MCF 10A (cell line): ENCODE measurements at regions not wholly inside any gene's neighbourhood (a gene's known extent, or its start where the extent isn't known, plus 50 kb on each side); places are given as distances from the start of the nearest gene placed in this dataset.

ENCODE experiments used
- BruUV-seq: library from RNA; stranded (reverse); fragments of 400-500 nt; replicated peaks from 2 replicates; lab custom pipeline; 2021; lab: Mats Ljungman, UMichigan
- CTCF ChIA-PET: fragments of 300-600 bp; sonication (Branson Sonifier 250); formaldehyde crosslinking; extraction: SDS; loops from one replicate; lab custom pipeline; 2021; ENCODE audit warnings: antibody characterized with exemption, inconsistent platforms; lab: Yijun Ruan, JAX
- POLR2A ChIA-PET: fragments of 300-600, 350-650 bp; sonication (Branson Sonifier 250); formaldehyde crosslinking; extraction: SDS; loops from one replicate; lab custom pipeline; 2020; ENCODE audit warnings: antibody characterized with exemption, inconsistent platforms; lab: Yijun Ruan, JAX
- DNase-seq: peaks from one replicate; pipeline ENCODE4 v3.0.0-alpha.2; 2018; ENCODE audit not compliant: unreplicated experiment
- H3K27ac Mint-ChIP-seq: one replicate; pipeline ENCODE4 v1.8.0; 2022; ENCODE audit warnings: mild to moderate bottlenecking, low read depth, mixed read lengths; ENCODE audit not compliant: unreplicated experiment
- H3K27me3 Mint-ChIP-seq: one replicate; pipeline ENCODE4 v1.8.0; 2022; ENCODE audit warnings: mixed read lengths; ENCODE audit not compliant: insufficient read depth, unreplicated experiment
- H3K36me3 Mint-ChIP-seq: one replicate; pipeline ENCODE4 v1.8.0; 2022; ENCODE audit warnings: mild to moderate bottlenecking, moderate library complexity, mixed read lengths; ENCODE audit not compliant: insufficient read depth, unreplicated experiment
- H3K4me1 Mint-ChIP-seq: one replicate; pipeline ENCODE4 v1.8.0; 2022; ENCODE audit warnings: mixed read lengths; ENCODE audit not compliant: insufficient read depth, unreplicated experiment
- H3K4me3 Mint-ChIP-seq: one replicate; pipeline ENCODE4 v1.8.0; 2022; ENCODE audit warnings: mild to moderate bottlenecking, moderate library complexity, mixed read lengths; ENCODE audit not compliant: unreplicated experiment
- H3K9me3 Mint-ChIP-seq: one replicate; pipeline ENCODE4 v1.8.0; 2022; ENCODE audit warnings: mixed read lengths; ENCODE audit not compliant: unreplicated experiment
- CTCF ChIP-seq: fragments of 200-600 bp; IDR thresholded peaks from one replicate; pipeline ENCODE4 v1.8.0; 2022; ENCODE audit warnings: antibody characterized with exemption, mild to moderate bottlenecking; ENCODE audit not compliant: unreplicated experiment
- intact Hi-C: fragments of 100-400 bp; cut with micrococcal nuclease; formaldehyde crosslinking; loops from 2 replicates; pipeline ENCODE4 v1.14.1; 2022

GRCh38 chr4:1534876-1535526 is 128.8 kb upstream of the NKX1-1 start:
- Mint-ChIP-seq H3K27ac (no peak overlapping the region), H3K4me1 (no peaks in the 10 kb centered on the region), H3K4me3 (no peak overlapping the region), H3K27me3 (peaks cover 24% of the 10 kb centered on the region), H3K9me3 (no peaks in the 10 kb centered on the region), H3K36me3 (no peaks in the 10 kb centered on the region)
- no TSS peak for BruUV-seq
- POLR2A ChIA-PET: no interaction called here
- no peak for DNase-seq
- CTCF ChIA-PET: interaction anchor here (1.1 kb wide), 1 partner anchor 14 kb away, joined by 6 read pairs; no protein-coding TSS in a partner anchor
- intact Hi-C loops: no loop called here
- TF ChIP-seq CTCF: no peak

GRCh38 chr4:1534095-1534872 is 128.0 kb upstream of the NKX1-1 start:
- no peaks in the 10 kb centered on the region for H3K36me3 Mint-ChIP-seq
- intact Hi-C loops: no loop called here
- peaks cover 31% of the 10 kb centered on the region for H3K27me3 Mint-ChIP-seq
- ChIA-PET POLR2A (no interaction called here), CTCF (interaction anchor here (0.7 to 1.1 kb wide), 2 partner anchors 14 to 195 kb away, joined by 3 to 6 read pairs; no protein-coding TSS in a partner anchor)
- no peak overlapping the region for H3K27ac Mint-ChIP-seq
- no peak overlapping the region for H3K4me3 Mint-ChIP-seq
- no peaks in the 10 kb centered on the region for H3K4me1 Mint-ChIP-seq
- BruUV-seq: no TSS peak
- DNase-seq: no peak
- H3K9me3 Mint-ChIP-seq: no peaks in the 10 kb centered on the region
- TF ChIP-seq CTCF: no peak

GRCh38 chr4:1533501-1534064 is 127.3 kb upstream of the NKX1-1 start:
- DNase-seq: no peak
- no peaks in the 10 kb centered on the region for H3K36me3 Mint-ChIP-seq
- H3K9me3 Mint-ChIP-seq: no peaks in the 10 kb centered on the region
- H3K4me1 Mint-ChIP-seq: no peaks in the 10 kb centered on the region
- POLR2A ChIA-PET: no interaction called here
- BruUV-seq: no TSS peak
- CTCF ChIA-PET: interaction anchor here (0.7 to 1.1 kb wide), 2 partner anchors 15 to 196 kb away, joined by 3 to 6 read pairs; no protein-coding TSS in a partner anchor
- no peak overlapping the region for H3K27ac Mint-ChIP-seq
- peaks cover 38% of the 10 kb centered on the region for H3K27me3 Mint-ChIP-seq
- intact Hi-C loops: no loop called here
- TF ChIP-seq CTCF: no peak
- H3K4me3 Mint-ChIP-seq: no peak overlapping the region
